Type B pancreatic cell (in vitro differentiated cells): ENCODE measurements at regions not wholly inside any gene's neighbourhood (a gene's known extent, or its start where the extent isn't known, plus 50 kb on each side); places are given as distances from the start of the nearest gene placed in this dataset.
"Not testable (repeated sequence)": the region's sequence is repeated elsewhere in the genome, so short reads cannot be mapped to it uniquely, and the experiment has no call there.

Source experiments
- DNase-seq: peaks from one replicate; pipeline ENCODE4 v3.0.0; 2021; ENCODE audit warnings: mixed read lengths; ENCODE audit not compliant: unreplicated experiment; ENCODE audit errors: extremely low spot score
- H3K27ac Mint-ChIP-seq: 2 replicates; pipeline ENCODE4 v1.8.0; 2021; ENCODE audit warnings: mild to moderate bottlenecking, mixed read lengths
- H3K27me3 Mint-ChIP-seq: 2 replicates; pipeline ENCODE4 v1.8.0; 2021; ENCODE audit warnings: mixed read lengths
- H3K36me3 Mint-ChIP-seq: 2 replicates; pipeline ENCODE4 v1.8.0; 2021; ENCODE audit warnings: mixed read lengths
- H3K4me1 Mint-ChIP-seq: one replicate; pipeline ENCODE4 v1.8.0; 2021; ENCODE audit warnings: mixed read lengths; ENCODE audit not compliant: unreplicated experiment
- H3K4me3 Mint-ChIP-seq: 2 replicates; pipeline ENCODE4 v1.8.0; 2021; ENCODE audit warnings: mild to moderate bottlenecking, mixed read lengths
- H3K9me3 Mint-ChIP-seq: 2 replicates; pipeline ENCODE4 v1.8.0; 2021; ENCODE audit warnings: mixed read lengths
- CTCF ChIP-seq: fragments of 200-600 bp; sonication (generic); conservative IDR thresholded peaks from 2 replicates; pipeline ENCODE4 v1.5.0; 2021; ENCODE audit warnings: antibody characterized with exemption, mild to moderate bottlenecking

- Mint-ChIP-seq H3K4me3 (no peak overlapping the region), H3K27ac (no peak overlapping the region), H3K9me3 (peaks cover 12% of the 10 kb centered on the region), H3K36me3 (no peaks in the 10 kb centered on the region), H3K27me3 (no peaks in the 10 kb centered on the region), H3K4me1 (no peaks in the 10 kb centered on the region)
- TF ChIP-seq CTCF: no peak
- DNase-seq: no peak
Measured at GRCh38 chr11:97072420-97072819, 682.6 kb downstream of the JRKL start.

- not testable (repeated sequence) for H3K4me3 Mint-ChIP-seq, H3K4me1 Mint-ChIP-seq, H3K36me3 Mint-ChIP-seq, H3K27me3 Mint-ChIP-seq, H3K27ac Mint-ChIP-seq, DNase-seq
- H3K9me3 Mint-ChIP-seq: peaks cover 12% of the 10 kb centered on the region
Measured at GRCh38 chr11:97076666-97077065, 686.9 kb downstream of the JRKL start.

GRCh38 chr11:97078443-97078842 lies 688.6 kb downstream of the JRKL start:
- H3K4me1 Mint-ChIP-seq: no peaks in the 10 kb centered on the region
- H3K36me3 Mint-ChIP-seq: no peaks in the 10 kb centered on the region
- peaks cover under 1% of the 10 kb centered on the region for H3K9me3 Mint-ChIP-seq
- H3K27me3 Mint-ChIP-seq: no peaks in the 10 kb centered on the region
- H3K27ac Mint-ChIP-seq: no peak overlapping the region
- no peak overlapping the region for H3K4me3 Mint-ChIP-seq
- no peak for DNase-seq
- no peak for TF ChIP-seq CTCF

- H3K36me3 Mint-ChIP-seq: no peaks in the 10 kb centered on the region
- H3K4me3 Mint-ChIP-seq: no peak overlapping the region
- no peak for TF ChIP-seq CTCF
- H3K9me3 Mint-ChIP-seq: no peaks in the 10 kb centered on the region
- H3K27me3 Mint-ChIP-seq: no peaks in the 10 kb centered on the region
- no peaks in the 10 kb centered on the region for H3K4me1 Mint-ChIP-seq
- DNase-seq: no peak
- H3K27ac Mint-ChIP-seq: no peak overlapping the region
Measured at GRCh38 chr11:97079244-97079643, 689.4 kb downstream of the JRKL start.

- Mint-ChIP-seq H3K9me3 (no peaks in the 10 kb centered on the region), H3K27me3 (peaks cover 3% of the 10 kb centered on the region), H3K36me3 (no peaks in the 10 kb centered on the region), H3K4me3 (no peak overlapping the region), H3K4me1 (no peaks in the 10 kb centered on the region), H3K27ac (no peak overlapping the region)
- no peak for TF ChIP-seq CTCF
- no peak for DNase-seq
Measured at GRCh38 chr11:97087419-97087818, 697.6 kb downstream of the JRKL start.

- no peaks in the 10 kb centered on the region for H3K36me3 Mint-ChIP-seq
- H3K27me3 Mint-ChIP-seq: peaks cover 3% of the 10 kb centered on the region
- no peaks in the 10 kb centered on the region for H3K4me1 Mint-ChIP-seq
- DNase-seq: no peak
- no peaks in the 10 kb centered on the region for H3K9me3 Mint-ChIP-seq
- TF ChIP-seq CTCF: peak; percentile 50
- no peak overlapping the region for H3K4me3 Mint-ChIP-seq
- no peak overlapping the region for H3K27ac Mint-ChIP-seq
Measured at GRCh38 chr11:97092823-97093222, 703.0 kb downstream of the JRKL start.

GRCh38 chr11:97102180-97102579 lies 712.4 kb downstream of the JRKL start:
- H3K4me1 Mint-ChIP-seq, H3K9me3 Mint-ChIP-seq, H3K4me3 Mint-ChIP-seq, H3K27me3 Mint-ChIP-seq, H3K36me3 Mint-ChIP-seq, H3K27ac Mint-ChIP-seq, DNase-seq: not testable (repeated sequence)
